Endodermal cell (in vitro differentiated cells): ENCODE measurements at regions not wholly inside any gene's neighbourhood (a gene's known extent, or its start where the extent isn't known, plus 50 kb on each side); places are given as distances from the start of the nearest gene placed in this dataset.

ENCODE experiments used
- DNase-seq: peaks from one replicate; pipeline ENCODE4 v3.0.0-alpha.2; 2017
- H3K27ac ChIP-seq: 2 replicates; pipeline ENCODE4 v1.5.1; 2013; ENCODE audit warnings: mild to moderate bottlenecking, low read depth, low read length, moderate library complexity
- H3K27me3 ChIP-seq: 2 replicates; pipeline ENCODE4 v1.6.1; 2013; ENCODE audit warnings: mild to moderate bottlenecking, low read length, moderate library complexity; ENCODE audit not compliant: insufficient read depth, control insufficient read depth, poor library complexity, severe bottlenecking
- H3K36me3 ChIP-seq: 2 replicates; pipeline ENCODE4 v1.7.0; 2013; ENCODE audit warnings: mild to moderate bottlenecking, low read length, moderate library complexity; ENCODE audit not compliant: control insufficient read depth, insufficient read depth
- H3K4me1 ChIP-seq: one replicate; pipeline ENCODE4 v1.7.0; 2013; ENCODE audit warnings: low read length; ENCODE audit not compliant: control insufficient read depth, insufficient read depth
- H3K4me3 ChIP-seq: 2 replicates; pipeline ENCODE4 v1.5.1; 2013; ENCODE audit warnings: mild to moderate bottlenecking, low read length, moderate library complexity
- H3K9ac ChIP-seq: 2 replicates; pipeline ENCODE4 v1.6.1; 2013; ENCODE audit warnings: mild to moderate bottlenecking, low read length, moderate library complexity; ENCODE audit not compliant: poor library complexity, severe bottlenecking; ENCODE audit errors: extremely low read depth
- H3K9me3 ChIP-seq: 2 replicates; pipeline ENCODE4 v1.6.1; 2013; ENCODE audit warnings: mild to moderate bottlenecking, low read length, moderate library complexity; ENCODE audit not compliant: control insufficient read depth
- H3K27ac Mint-ChIP-seq: 2 replicates; pipeline ENCODE4 v1.8.0; 2020; ENCODE audit warnings: mixed read lengths
- H3K27me3 Mint-ChIP-seq: 2 replicates; pipeline ENCODE4 v1.8.0; 2021; ENCODE audit warnings: mild to moderate bottlenecking, mixed read lengths; ENCODE audit not compliant: insufficient read depth
- H3K36me3 Mint-ChIP-seq: 2 replicates; pipeline ENCODE4 v1.8.0; 2020; ENCODE audit warnings: low read depth, mixed read lengths
- H3K4me1 Mint-ChIP-seq: 2 replicates; pipeline ENCODE4 v1.8.0; 2020; ENCODE audit warnings: mixed read lengths
- H3K4me3 Mint-ChIP-seq: 2 replicates; pipeline ENCODE4 v1.8.0; 2020; ENCODE audit warnings: mild to moderate bottlenecking, moderate library complexity, mixed read lengths
- H3K9me3 Mint-ChIP-seq: 2 replicates; pipeline ENCODE4 v1.8.0; 2020; ENCODE audit warnings: mild to moderate bottlenecking, mixed read lengths
- WGBS, 2 experiments: methylation state at CpG; one replicate each; pipeline versions ENCODE4 v1.1.5 to v1.1.7; 2013; ENCODE audit warnings: missing lambda C conversion rate in 2 of 2, mixed read lengths in 1 of 2; ENCODE audit not compliant: insufficient coverage in 1 of 2, insufficient read length in 1 of 2; 5-methylcytosine and 5-hydroxymethylcytosine counted together
- TF ChIP-seq, protein P1 (sequence below): fragments of 200-600 bp; sonication (generic); conservative IDR thresholded peaks from 2 replicates; pipeline ENCODE4 v1.5.0; 2021; ENCODE audit warnings: antibody characterized with exemption, mild to moderate bottlenecking

DNA sequence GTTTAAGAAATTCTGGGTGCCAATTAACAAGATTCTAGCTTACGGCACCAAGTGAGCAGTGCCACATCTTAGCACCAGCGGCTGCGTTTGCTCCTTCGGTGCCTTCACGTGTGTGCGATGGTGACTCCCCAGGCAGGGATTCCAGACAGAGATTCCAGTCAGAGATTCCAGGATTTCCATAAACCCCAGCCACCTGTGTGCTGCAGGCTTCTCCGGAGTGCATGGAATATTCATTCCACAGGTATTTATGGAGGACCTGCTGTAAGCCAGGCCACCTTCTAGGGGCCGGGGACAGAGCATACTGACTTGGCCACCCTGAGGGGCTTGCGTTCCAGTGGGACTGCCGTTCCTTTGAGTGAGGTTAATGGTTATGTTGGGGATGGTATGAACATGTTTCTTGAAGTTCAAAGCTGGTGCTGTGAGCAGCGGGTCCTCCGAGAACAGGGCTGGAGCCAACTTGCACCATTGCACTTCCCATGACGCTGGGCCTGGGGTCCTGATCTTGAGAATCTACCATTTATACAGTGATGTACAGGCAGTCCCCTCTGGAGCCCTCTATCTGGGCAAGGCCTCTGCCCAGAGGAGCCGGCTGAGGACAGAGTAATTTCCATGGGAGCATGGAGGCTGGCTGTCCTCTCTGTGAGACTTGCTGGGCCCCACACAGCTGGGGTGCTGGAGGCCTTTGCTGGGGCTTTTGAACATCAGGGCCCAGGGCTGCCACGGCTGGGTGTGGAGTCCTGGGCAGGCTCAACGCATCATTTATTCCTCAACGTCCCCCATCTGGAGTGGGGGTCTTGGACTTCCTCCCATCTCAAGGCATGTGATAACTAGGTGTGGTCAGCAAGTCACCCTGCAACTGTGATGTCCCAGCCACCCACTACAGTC is 58.8 kb upstream of the AJAP1 start:
- Mint-ChIP-seq H3K36me3 (no peaks in the 10 kb centered on the region), H3K4me1 (no peaks in the 10 kb centered on the region), H3K27me3 (peaks cover 3% of the 10 kb centered on the region), H3K9me3 (no peaks in the 10 kb centered on the region), H3K27ac (no peak overlapping the region), H3K4me3 (no peak overlapping the region)
- H3K9ac ChIP-seq = no peak overlapping the region
- H3K4me3 ChIP-seq = no peak overlapping the region
- H3K36me3 ChIP-seq = no peaks in the 10 kb centered on the region
- 88 to 93% methylated on average over 10 to 17 of the region's 17 CpGs for WGBS, 2 experiments
- H3K27me3 ChIP-seq = no peaks in the 10 kb centered on the region
- DNase-seq = no peak
- no peak overlapping the region for H3K27ac ChIP-seq
- no peaks in the 10 kb centered on the region for H3K9me3 ChIP-seq
- no peaks in the 10 kb centered on the region for H3K4me1 ChIP-seq
- TF ChIP-seq, protein P1, sequence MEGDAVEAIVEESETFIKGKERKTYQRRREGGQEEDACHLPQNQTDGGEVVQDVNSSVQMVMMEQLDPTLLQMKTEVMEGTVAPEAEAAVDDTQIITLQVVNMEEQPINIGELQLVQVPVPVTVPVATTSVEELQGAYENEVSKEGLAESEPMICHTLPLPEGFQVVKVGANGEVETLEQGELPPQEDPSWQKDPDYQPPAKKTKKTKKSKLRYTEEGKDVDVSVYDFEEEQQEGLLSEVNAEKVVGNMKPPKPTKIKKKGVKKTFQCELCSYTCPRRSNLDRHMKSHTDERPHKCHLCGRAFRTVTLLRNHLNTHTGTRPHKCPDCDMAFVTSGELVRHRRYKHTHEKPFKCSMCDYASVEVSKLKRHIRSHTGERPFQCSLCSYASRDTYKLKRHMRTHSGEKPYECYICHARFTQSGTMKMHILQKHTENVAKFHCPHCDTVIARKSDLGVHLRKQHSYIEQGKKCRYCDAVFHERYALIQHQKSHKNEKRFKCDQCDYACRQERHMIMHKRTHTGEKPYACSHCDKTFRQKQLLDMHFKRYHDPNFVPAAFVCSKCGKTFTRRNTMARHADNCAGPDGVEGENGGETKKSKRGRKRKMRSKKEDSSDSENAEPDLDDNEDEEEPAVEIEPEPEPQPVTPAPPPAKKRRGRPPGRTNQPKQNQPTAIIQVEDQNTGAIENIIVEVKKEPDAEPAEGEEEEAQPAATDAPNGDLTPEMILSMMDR = no peak

DNA sequence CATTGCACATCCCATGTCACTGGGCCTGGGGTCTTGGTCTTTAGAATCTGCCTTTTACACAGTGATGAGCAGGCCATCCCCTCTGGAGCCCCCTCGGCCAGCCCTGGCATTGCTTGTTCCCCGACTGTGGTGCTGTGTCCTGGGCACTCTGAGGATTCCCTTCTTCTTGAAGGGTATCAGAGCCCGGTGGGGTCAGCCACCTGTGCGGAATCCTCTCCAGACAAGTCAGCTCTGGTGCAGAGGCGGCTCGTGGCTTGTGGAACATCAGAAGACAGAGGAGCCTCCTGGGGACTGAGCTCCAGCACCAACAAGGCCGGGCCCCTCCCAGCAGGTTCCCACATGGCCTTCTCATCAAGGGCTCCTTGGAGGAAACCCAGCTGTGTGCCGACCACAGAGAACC is 57.9 kb upstream of the AJAP1 start:
- no peak overlapping the region for H3K27ac Mint-ChIP-seq
- WGBS, 2 experiments = 92 to 93% methylated on average over 5 to 8 of the region's 8 CpGs
- H3K36me3 ChIP-seq = no peaks in the 10 kb centered on the region
- H3K27ac ChIP-seq = no peak overlapping the region
- no peak overlapping the region for H3K4me3 ChIP-seq
- no peaks in the 10 kb centered on the region for H3K9me3 ChIP-seq
- H3K4me3 Mint-ChIP-seq = no peak overlapping the region
- H3K27me3 ChIP-seq = no peaks in the 10 kb centered on the region
- TF ChIP-seq, protein P1 = no peak
- peaks cover 3% of the 10 kb centered on the region for H3K27me3 Mint-ChIP-seq
- no peak for DNase-seq
- H3K36me3 Mint-ChIP-seq = no peaks in the 10 kb centered on the region
- no peaks in the 10 kb centered on the region for H3K9me3 Mint-ChIP-seq
- no peak overlapping the region for H3K9ac ChIP-seq
- H3K4me1 Mint-ChIP-seq = no peaks in the 10 kb centered on the region
- H3K4me1 ChIP-seq = no peaks in the 10 kb centered on the region

DNA sequence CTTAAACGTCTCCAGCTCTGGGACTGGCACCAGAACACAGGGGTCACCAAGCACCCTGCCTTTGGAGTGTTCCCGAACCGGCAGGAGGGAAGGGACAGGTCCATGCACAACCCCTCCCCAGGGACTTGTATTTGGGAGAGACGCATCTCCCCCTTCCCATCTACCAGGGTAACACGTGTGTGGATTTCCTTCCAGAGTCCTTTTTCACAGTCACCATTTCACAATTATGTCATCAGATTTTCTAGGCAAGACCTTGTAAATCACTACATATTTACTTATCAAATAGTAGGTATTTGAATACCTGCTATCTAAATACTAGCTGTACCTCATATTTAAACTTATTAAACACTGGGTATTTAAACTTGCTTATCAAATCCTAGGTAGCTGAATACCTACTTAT is 57.4 kb upstream of the AJAP1 start:
- Histone ChIP-seq H3K36me3 (no peaks in the 10 kb centered on the region), H3K9me3 (no peaks in the 10 kb centered on the region), H3K4me1 (no peaks in the 10 kb centered on the region), H3K27me3 (no peaks in the 10 kb centered on the region), H3K27ac (no peak overlapping the region), H3K4me3 (no peak overlapping the region), H3K9ac (no peak overlapping the region)
- Mint-ChIP-seq H3K4me1 (peaks cover under 1% of the 10 kb centered on the region), H3K36me3 (no peaks in the 10 kb centered on the region), H3K27ac (no peak overlapping the region), H3K4me3 (no peak overlapping the region), H3K9me3 (no peaks in the 10 kb centered on the region), H3K27me3 (peaks cover 3% of the 10 kb centered on the region)
- DNase-seq = no peak
- TF ChIP-seq, protein P1 = no peak
- WGBS, 2 experiments = 91 to 100% methylated on average over 3 to 5 of the region's 5 CpGs
